Stomach (tissue), 4 donors: ENCODE measurements at regions not wholly inside any gene's neighbourhood (a gene's known extent, or its start where the extent isn't known, plus 50 kb on each side); places are given as distances from the start of the nearest gene placed in this dataset.

ENCODE experiments used
- CTCF ChIP-seq, 7 experiments: fragments of 450-650 bp in 4 of 7; fragments of 200-600 bp in 3 of 7; sonication (generic) in 3 of 7; IDR thresholded peaks; one replicate each; pipeline ENCODE4 v1.5.1; 2016 to 2019; ENCODE audit warnings: antibody characterized with exemption in 7 of 7, control low read depth in 2 of 7, mild to moderate bottlenecking in 1 of 7
- POLR2AphosphoS5 ChIP-seq, 3 donors: sonication (generic); formaldehyde crosslinking; IDR thresholded peaks; one replicate each; pipeline ENCODE4 v1.6.1; 2016; ENCODE audit warnings: antibody characterized with exemption in 3 of 3

GRCh38 chr2:106306387-106306786 is 112.3 kb upstream of the UXS1 start:
- TF ChIP-seq CTCF (IDR thresholded peaks at IDR 0.05) (no peak), POLR2AphosphoS5 (IDR thresholded peaks at IDR 0.05) (no peak)
